GM08714 (cell line): ENCODE measurements at regions not wholly inside any gene's neighbourhood (a gene's known extent, or its start where the extent isn't known, plus 50 kb on each side); places are given as distances from the start of the nearest gene placed in this dataset.
"Not testable (repeated sequence)": the region's sequence is repeated elsewhere in the genome, so short reads cannot be mapped to it uniquely, and the experiment has no call there.

ENCODE experiments used
- H3K4me3 ChIP-seq: fragments of 200-500 bp; sonication (Bioruptor generic); 2 replicates; pipeline ENCODE4 v1.5.1; 2014; ENCODE audit warnings: mild to moderate bottlenecking, low read length, inconsistent platforms
- ZNF274 ChIP-seq: IDR thresholded peaks from 2 replicates; pipeline ENCODE4 v1.6.1; 2012; ENCODE audit warnings: mild to moderate bottlenecking, low read depth, low read length

- TF ChIP-seq ZNF274: no peak
- H3K4me3 ChIP-seq: peak overlapping the region; percentile 43; the same call in 1 of the 2 replicates
Measured at GRCh38 chr14:89681086-89682018, 264.3 kb upstream of the FOXN3 start.

GRCh38 chr14:89680156-89680555 lies 263.1 kb upstream of the FOXN3 start:
- no peak overlapping the region for H3K4me3 ChIP-seq
- TF ChIP-seq ZNF274: no peak

- TF ChIP-seq ZNF274: no peak
- H3K4me3 ChIP-seq: no peak overlapping the region
Measured at GRCh38 chr14:89678768-89679167, 261.7 kb upstream of the FOXN3 start.

DNA sequence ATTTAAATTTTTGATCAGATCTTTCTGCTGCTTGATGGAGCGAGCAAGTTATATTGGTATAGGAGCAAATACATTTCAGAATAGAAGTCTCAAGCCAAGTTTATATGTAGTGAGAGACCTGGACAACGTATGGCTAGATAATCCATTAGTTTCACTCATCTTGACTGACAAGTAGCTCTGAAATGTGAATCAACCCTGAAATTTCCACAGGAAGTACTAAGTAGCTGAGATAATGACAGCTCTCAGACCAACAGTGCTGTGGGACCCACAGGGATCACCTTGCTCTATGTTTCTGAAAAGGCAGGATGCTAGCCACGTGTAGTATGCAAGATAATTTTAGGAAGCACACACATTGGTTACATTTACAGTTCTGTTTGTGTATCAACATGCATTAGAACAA lies 258.6 kb upstream of the FOXN3 start:
- H3K4me3 ChIP-seq: no peak overlapping the region
- no peak for TF ChIP-seq ZNF274

GRCh38 chr14:89674936-89675335 lies 257.9 kb upstream of the FOXN3 start:
- H3K4me3 ChIP-seq: no peak overlapping the region

GRCh38 chr14:89674240-89674639 lies 257.2 kb upstream of the FOXN3 start:
- no peak overlapping the region for H3K4me3 ChIP-seq
- TF ChIP-seq ZNF274: no peak

More at GRCh38 chr14:89674936-89675335, 257.9 kb upstream of the FOXN3 start:
- no peak for TF ChIP-seq ZNF274

DNA sequence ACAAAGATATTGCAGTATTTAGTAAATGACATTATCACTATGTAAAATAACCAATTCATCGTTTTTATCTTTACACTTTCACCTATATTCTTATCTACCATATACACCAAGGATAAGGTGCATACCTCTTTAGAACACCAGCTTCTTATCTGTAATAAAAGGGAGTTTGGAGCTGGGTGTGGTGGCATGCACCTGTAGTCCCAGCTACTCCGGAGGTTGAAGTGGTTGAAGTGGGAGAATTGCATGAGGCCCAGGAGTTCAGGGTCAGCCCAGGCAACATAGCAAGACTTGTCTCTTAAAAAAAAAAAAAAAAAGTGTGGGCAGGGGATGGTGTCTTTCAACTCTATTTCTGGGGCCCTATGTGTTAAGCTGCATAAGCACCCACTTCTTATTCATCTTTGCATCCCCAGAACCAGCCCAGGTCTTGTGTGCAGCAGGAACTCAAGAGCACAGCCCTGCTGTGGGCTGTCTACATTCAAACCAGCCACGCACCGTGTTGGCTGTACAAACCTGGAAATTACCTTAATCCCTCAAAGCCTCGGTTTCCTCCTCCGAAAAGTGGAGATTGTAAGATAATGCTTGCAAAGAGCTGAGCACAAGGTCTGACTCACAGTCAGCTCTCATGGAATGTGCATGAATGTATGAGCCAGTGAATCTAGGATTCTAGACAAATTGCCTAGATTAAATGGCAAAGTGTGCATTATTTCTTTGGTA lies 256.6 kb upstream of the FOXN3 start:
- TF ChIP-seq ZNF274: no peak
- no peak overlapping the region for H3K4me3 ChIP-seq

- TF ChIP-seq ZNF274: no peak
- H3K4me3 ChIP-seq: no peak overlapping the region
Measured at GRCh38 chr14:89672636-89673511, 255.8 kb upstream of the FOXN3 start.

DNA sequence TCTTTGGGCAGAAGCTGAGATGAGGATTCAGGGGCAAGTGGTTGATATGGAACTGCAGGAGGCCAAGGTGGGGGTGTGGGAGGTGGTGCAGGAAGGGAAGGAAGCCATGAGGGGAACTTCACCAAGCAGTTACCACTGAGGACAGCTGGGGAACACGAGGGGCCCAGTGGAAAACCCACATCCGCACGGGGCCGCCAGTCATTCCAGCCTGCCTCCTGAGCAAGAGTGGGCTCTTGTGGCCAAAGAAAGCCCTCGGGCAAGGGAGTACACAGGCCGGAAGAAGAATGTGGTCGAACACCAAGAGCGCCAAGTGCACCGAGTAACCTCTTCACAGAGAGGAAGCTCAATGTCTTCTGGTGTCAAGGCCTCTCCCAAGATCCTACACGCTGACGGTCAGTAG lies 252.2 kb upstream of the FOXN3 start:
- H3K4me3 ChIP-seq: no peak overlapping the region
- no peak for TF ChIP-seq ZNF274

GRCh38 chr14:89667983-89668382 lies 250.9 kb upstream of the FOXN3 start:
- no peak for TF ChIP-seq ZNF274
- no peak overlapping the region for H3K4me3 ChIP-seq

DNA sequence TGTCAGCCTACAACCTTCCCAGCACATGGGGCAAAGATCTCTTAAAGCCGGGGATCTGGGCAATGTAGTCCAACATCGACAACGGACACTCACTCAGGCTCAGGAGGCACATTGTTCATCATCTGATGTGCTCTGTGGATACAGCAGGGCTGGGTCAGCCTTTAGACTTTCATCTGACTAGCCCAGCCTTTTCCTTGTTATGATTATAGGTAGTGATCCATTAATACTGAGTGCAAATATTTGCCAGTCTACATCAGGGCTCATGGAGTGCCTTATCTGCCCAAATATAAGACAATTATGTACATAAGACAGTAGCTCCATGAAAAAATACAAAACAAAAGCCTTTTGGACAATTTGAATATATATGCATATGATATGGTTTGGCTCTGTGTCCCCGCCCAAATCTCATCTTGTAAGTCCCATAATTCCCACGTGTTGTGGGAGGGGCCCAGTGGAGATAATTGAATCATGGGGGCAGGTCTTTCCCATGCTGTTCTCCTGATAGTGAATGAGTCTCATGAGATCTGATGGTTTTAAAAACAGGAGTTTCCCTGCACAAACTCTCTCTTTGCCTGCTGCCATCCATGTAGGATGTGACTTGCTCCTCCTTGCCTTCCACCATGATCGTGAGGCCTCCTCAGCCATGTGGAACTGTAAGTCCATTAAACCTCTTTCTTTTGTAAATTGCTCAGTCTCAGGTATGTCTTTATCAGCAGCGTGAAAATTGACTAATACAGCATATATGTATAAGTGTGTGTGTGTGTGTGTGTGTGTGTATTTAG lies 248.5 kb upstream of the FOXN3 start:
- H3K4me3 ChIP-seq: not testable (repeated sequence)

- no peak for TF ChIP-seq ZNF274
Measured at GRCh38 chr14:89661392-89661791, 244.4 kb upstream of the FOXN3 start.

GRCh38 chr14:89660625-89661233 lies 243.7 kb upstream of the FOXN3 start:
- H3K4me3 ChIP-seq: not testable (repeated sequence)

More at GRCh38 chr14:89661392-89661791, 244.4 kb upstream of the FOXN3 start:
- H3K4me3 ChIP-seq: no peak overlapping the region
